HFFc6 (cell line): ENCODE measurements at regions not wholly inside any gene's neighbourhood (a gene's known extent, or its start where the extent isn't known, plus 50 kb on each side); places are given as distances from the start of the nearest gene placed in this dataset.
"Not testable (repeated sequence)": the region's sequence is repeated elsewhere in the genome, so short reads cannot be mapped to it uniquely, and the experiment has no call there.

Experiments
- DNase-seq: peaks from one replicate; pipeline ENCODE4 v3.0.0-alpha.2; 2018
- H3K27ac Mint-ChIP-seq: 2 replicates; pipeline ENCODE4 v1.8.0; 2020; ENCODE audit warnings: mild to moderate bottlenecking, mixed read lengths
- H3K27me3 Mint-ChIP-seq: 2 replicates; pipeline ENCODE4 v1.8.0; 2021; ENCODE audit warnings: mild to moderate bottlenecking, moderate library complexity, mixed read lengths; ENCODE audit not compliant: insufficient read depth
- H3K36me3 Mint-ChIP-seq: 2 replicates; pipeline ENCODE4 v1.8.0; 2021; ENCODE audit warnings: low read depth, mixed read lengths
- H3K4me1 Mint-ChIP-seq: 2 replicates; pipeline ENCODE4 v1.8.0; 2020; ENCODE audit warnings: low read depth, mixed read lengths
- H3K4me3 Mint-ChIP-seq: 2 replicates; pipeline ENCODE4 v1.8.0; 2020; ENCODE audit warnings: mild to moderate bottlenecking, moderate library complexity, mixed read lengths
- H3K9me3 Mint-ChIP-seq: 2 replicates; pipeline ENCODE4 v1.8.0; 2020; ENCODE audit warnings: mild to moderate bottlenecking, mixed read lengths
- CTCF ChIP-seq: fragments of 200-600 bp; sonication (generic); IDR thresholded peaks from 2 replicates; pipeline ENCODE4 v1.5.0; 2021; ENCODE audit warnings: antibody characterized with exemption, mild to moderate bottlenecking

GRCh38 chr1:166638137-166638536, 201.1 kb upstream of the POGK start:
- Mint-ChIP-seq H3K4me1 (no peaks in the 10 kb centered on the region), H3K27me3 (peaks cover 2% of the 10 kb centered on the region), H3K4me3 (no peak overlapping the region), H3K9me3 (peaks cover 42% of the 10 kb centered on the region), H3K36me3 (no peaks in the 10 kb centered on the region), H3K27ac (no peak overlapping the region)
- DNase-seq: no peak
- TF ChIP-seq CTCF: no peak

GRCh38 chr1:166657228-166657627, 182.0 kb upstream of the POGK start:
- not testable (repeated sequence) for H3K4me3 Mint-ChIP-seq, DNase-seq, H3K27me3 Mint-ChIP-seq, H3K36me3 Mint-ChIP-seq, H3K4me1 Mint-ChIP-seq, H3K27ac Mint-ChIP-seq
- peaks cover 19% of the 10 kb centered on the region for H3K9me3 Mint-ChIP-seq

- not testable (repeated sequence) for H3K4me1 Mint-ChIP-seq, DNase-seq, H3K36me3 Mint-ChIP-seq, H3K27ac Mint-ChIP-seq, H3K4me3 Mint-ChIP-seq, H3K27me3 Mint-ChIP-seq
- H3K9me3 Mint-ChIP-seq: peaks cover 28% of the 10 kb centered on the region
Measured at GRCh38 chr1:166666790-166667189, 172.5 kb upstream of the POGK start.

- DNase-seq, H3K27ac Mint-ChIP-seq, H3K4me3 Mint-ChIP-seq, H3K27me3 Mint-ChIP-seq, H3K36me3 Mint-ChIP-seq, H3K4me1 Mint-ChIP-seq: not testable (repeated sequence)
- peaks cover 28% of the 10 kb centered on the region for H3K9me3 Mint-ChIP-seq
Measured at GRCh38 chr1:166667600-166667999, 171.7 kb upstream of the POGK start.

GRCh38 chr1:166671627-166672026, 167.6 kb upstream of the POGK start:
- H3K27me3 Mint-ChIP-seq: no peaks in the 10 kb centered on the region

GRCh38 chr1:166673722-166674121, 165.6 kb upstream of the POGK start:
- no peak overlapping the region for H3K4me3 Mint-ChIP-seq
- peaks cover 24% of the 10 kb centered on the region for H3K9me3 Mint-ChIP-seq
- H3K27ac Mint-ChIP-seq: no peak overlapping the region
- no peaks in the 10 kb centered on the region for H3K36me3 Mint-ChIP-seq
- no peak for TF ChIP-seq CTCF
- H3K4me1 Mint-ChIP-seq: no peaks in the 10 kb centered on the region
- DNase-seq: no peak
- H3K27me3 Mint-ChIP-seq: no peaks in the 10 kb centered on the region

More at GRCh38 chr1:166671627-166672026, 167.6 kb upstream of the POGK start:
- Mint-ChIP-seq H3K9me3 (peaks cover 23% of the 10 kb centered on the region), H3K4me3 (no peak overlapping the region), H3K4me1 (no peaks in the 10 kb centered on the region), H3K27ac (no peak overlapping the region), H3K36me3 (no peaks in the 10 kb centered on the region)
- TF ChIP-seq CTCF: no peak
- no peak for DNase-seq

GRCh38 chr1:166675213-166675612, 164.1 kb upstream of the POGK start:
- TF ChIP-seq CTCF: no peak
- no peak for DNase-seq
- H3K4me3 Mint-ChIP-seq: no peak overlapping the region
- no peak overlapping the region for H3K27ac Mint-ChIP-seq
- no peaks in the 10 kb centered on the region for H3K36me3 Mint-ChIP-seq
- H3K4me1 Mint-ChIP-seq: no peaks in the 10 kb centered on the region
- no peaks in the 10 kb centered on the region for H3K27me3 Mint-ChIP-seq
- peaks cover 14% of the 10 kb centered on the region for H3K9me3 Mint-ChIP-seq
